Trophoblast cell (in vitro differentiated cells and primary cell): ENCODE measurements at regions not wholly inside any gene's neighbourhood (a gene's known extent, or its start where the extent isn't known, plus 50 kb on each side); places are given as distances from the start of the nearest gene placed in this dataset.

Source experiments
- DNase-seq, 2 donors: peaks; one replicate each; pipeline ENCODE4 v3.0.0-alpha.2; 2016
- H2AFZ ChIP-seq: 2 replicates; pipeline ENCODE4 v1.6.1; 2013; ENCODE audit warnings: low read length, moderate library complexity, mild to moderate bottlenecking; ENCODE audit not compliant: insufficient read depth, poor library complexity
- H2AK5ac ChIP-seq: 2 replicates; pipeline ENCODE4 v1.6.1; 2013; ENCODE audit warnings: mild to moderate bottlenecking, low read length
- H2BK120ac ChIP-seq: 2 replicates; pipeline ENCODE4 v1.6.1; 2013; ENCODE audit warnings: low read length, mild to moderate bottlenecking, moderate library complexity; ENCODE audit not compliant: insufficient read depth, poor library complexity
- H2BK12ac ChIP-seq: 2 replicates; pipeline ENCODE4 v1.6.1; 2013; ENCODE audit warnings: mild to moderate bottlenecking, low read length, moderate library complexity
- H2BK5ac ChIP-seq: 2 replicates; pipeline ENCODE4 v1.6.1; 2013; ENCODE audit warnings: low read length, low read depth, moderate library complexity, mild to moderate bottlenecking; ENCODE audit not compliant: poor library complexity
- H3K14ac ChIP-seq: 2 replicates; pipeline ENCODE4 v1.6.1; 2013; ENCODE audit warnings: mild to moderate bottlenecking, low read length
- H3K18ac ChIP-seq: 2 replicates; pipeline ENCODE4 v1.6.1; 2013; ENCODE audit warnings: mild to moderate bottlenecking, low read length
- H3K23ac ChIP-seq: 2 replicates; pipeline ENCODE4 v1.6.1; 2013; ENCODE audit warnings: low read length
- H3K27ac ChIP-seq: 2 replicates; pipeline ENCODE4 v1.5.1; 2013; ENCODE audit warnings: low read depth, mild to moderate bottlenecking, inconsistent platforms, low read length, moderate library complexity
- H3K27me3 ChIP-seq: 2 replicates; pipeline ENCODE4 v1.6.1; 2013; ENCODE audit warnings: inconsistent platforms, mild to moderate bottlenecking, low read length, moderate library complexity; ENCODE audit not compliant: insufficient read depth
- H3K36me3 ChIP-seq, 2 experiments: 1 replicate in 1 of 2; 2 replicates in 1 of 2; pipeline ENCODE4 v1.6.1; 2013; ENCODE audit warnings: low read length in 2 of 2, mild to moderate bottlenecking in 2 of 2, moderate library complexity in 1 of 2; ENCODE audit not compliant: insufficient read depth in 2 of 2, control insufficient read depth in 1 of 2
- H3K4ac ChIP-seq: 2 replicates; pipeline ENCODE4 v1.6.1; 2013; ENCODE audit warnings: low read depth, mild to moderate bottlenecking, low read length, moderate library complexity
- H3K4me1 ChIP-seq, 2 experiments: 1 replicate in 1 of 2; 2 replicates in 1 of 2; pipeline ENCODE4 v1.6.1; 2013; ENCODE audit warnings: low read length in 2 of 2, mild to moderate bottlenecking in 2 of 2, moderate library complexity in 1 of 2; ENCODE audit not compliant: insufficient read depth in 2 of 2, control insufficient read depth in 1 of 2
- H3K4me2 ChIP-seq: 2 replicates; pipeline ENCODE4 v1.6.1; 2013; ENCODE audit warnings: inconsistent platforms, mild to moderate bottlenecking, low read length, moderate library complexity
- H3K4me3 ChIP-seq: 2 replicates; pipeline ENCODE4 v1.5.1; 2013; ENCODE audit warnings: mild to moderate bottlenecking, low read depth, low read length, inconsistent platforms
- H3K79me1 ChIP-seq: one replicate; pipeline ENCODE4 v1.6.1; 2013; ENCODE audit warnings: low read length
- H3K79me2 ChIP-seq: 2 replicates; pipeline ENCODE4 v1.6.1; 2013; ENCODE audit warnings: low read length, mild to moderate bottlenecking; ENCODE audit not compliant: control insufficient read depth, insufficient read depth, poor library complexity
- H3K9ac ChIP-seq: 2 replicates; pipeline ENCODE4 v1.6.1; 2013; ENCODE audit warnings: mild to moderate bottlenecking, low read length
- H3K9me3 ChIP-seq: 2 replicates; pipeline ENCODE4 v1.6.1; 2013; ENCODE audit warnings: low read depth, mild to moderate bottlenecking, control low read depth, inconsistent platforms, low read length; ENCODE audit not compliant: insufficient read depth
- H4K12ac ChIP-seq: 2 replicates; pipeline ENCODE4 v1.6.1; 2013; ENCODE audit warnings: low read depth, mild to moderate bottlenecking, low read length, moderate library complexity
- H4K8ac ChIP-seq: 2 replicates; pipeline ENCODE4 v1.6.1; 2013; ENCODE audit warnings: low read depth, mild to moderate bottlenecking, low read length, moderate library complexity
- H4K91ac ChIP-seq: one replicate; pipeline ENCODE4 v1.6.1; 2013; ENCODE audit warnings: low read depth, mild to moderate bottlenecking, low read length, moderate library complexity
- WGBS: extraction: QIAGEN DNeasy Blood & Tissue Kit; methylation state at CpG from one replicate; pipeline ENCODE4 v1.1.7; 2013; ENCODE audit warnings: missing lambda C conversion rate; ENCODE audit not compliant: insufficient read length, insufficient coverage; ENCODE audit errors: extremely low coverage; 5-methylcytosine and 5-hydroxymethylcytosine counted together

- H3K23ac ChIP-seq = no peak overlapping the region
- no peak overlapping the region for H2AFZ ChIP-seq
- H3K79me1 ChIP-seq = no peaks in the 10 kb centered on the region
- H4K12ac ChIP-seq = no peak overlapping the region
- no peak overlapping the region for H2AK5ac ChIP-seq
- H4K91ac ChIP-seq = no peak overlapping the region
- no peak overlapping the region for H2BK5ac ChIP-seq
- H3K4me1 ChIP-seq = no peaks in the 10 kb centered on the region
- no peak overlapping the region for H3K14ac ChIP-seq
- H3K9me3 ChIP-seq = no peaks in the 10 kb centered on the region
- no peak overlapping the region for H3K9ac ChIP-seq
- no peak overlapping the region for H3K4me2 ChIP-seq
- no peak overlapping the region for H3K27ac ChIP-seq
- no peak overlapping the region for H4K8ac ChIP-seq
- no peaks in the 10 kb centered on the region for H3K27me3 ChIP-seq
- no peaks in the 10 kb centered on the region for H3K79me2 ChIP-seq
- H3K36me3 ChIP-seq = no peaks in the 10 kb centered on the region
- H2BK12ac ChIP-seq = no peak overlapping the region
- no peak overlapping the region for H2BK120ac ChIP-seq
- no peak overlapping the region for H3K4me3 ChIP-seq
- H3K18ac ChIP-seq = no peak overlapping the region
- WGBS = no CpG with 5 or more reads among the region's 1 CpG
- DNase-seq = no peak
- H3K4ac ChIP-seq = no peak overlapping the region
Observed at GRCh38 chr2:147255812-147256211, 589.0 kb upstream of the ACVR2A start.

GRCh38 chr2:147250652-147251356 is 594.0 kb upstream of the ACVR2A start:
- H3K14ac ChIP-seq = no peak overlapping the region
- no peak overlapping the region for H4K8ac ChIP-seq
- H3K27me3 ChIP-seq = no peaks in the 10 kb centered on the region
- H2BK120ac ChIP-seq = no peak overlapping the region
- H3K79me1 ChIP-seq = no peaks in the 10 kb centered on the region
- H3K4me2 ChIP-seq = no peak overlapping the region
- H3K36me3 ChIP-seq = no peaks in the 10 kb centered on the region
- H3K27ac ChIP-seq = no peak overlapping the region
- no CpG with 5 or more reads among the region's 2 CpGs for WGBS
- H3K23ac ChIP-seq = no peak overlapping the region
- no peak overlapping the region for H3K9ac ChIP-seq
- H2AFZ ChIP-seq = no peak overlapping the region
- H3K79me2 ChIP-seq = no peaks in the 10 kb centered on the region
- H3K18ac ChIP-seq = no peak overlapping the region
- H3K4me3 ChIP-seq = no peak overlapping the region
- no peak overlapping the region for H4K91ac ChIP-seq
- H2AK5ac ChIP-seq = no peak overlapping the region
- H2BK12ac ChIP-seq = no peak overlapping the region
- H3K9me3 ChIP-seq = no peaks in the 10 kb centered on the region
- H3K4me1 ChIP-seq = no peaks in the 10 kb centered on the region
- no peak overlapping the region for H3K4ac ChIP-seq
- no peak overlapping the region for H2BK5ac ChIP-seq
- no peak for DNase-seq
- no peak overlapping the region for H4K12ac ChIP-seq

- H3K4me3 ChIP-seq = no peak overlapping the region
- H3K4me2 ChIP-seq = no peak overlapping the region
- WGBS = no CpG with 5 or more reads among the region's 2 CpGs
- no peak overlapping the region for H3K27ac ChIP-seq
- DNase-seq = no peak
- H3K14ac ChIP-seq = no peak overlapping the region
- no peak overlapping the region for H3K18ac ChIP-seq
- no peak overlapping the region for H2BK5ac ChIP-seq
- no peak overlapping the region for H2BK12ac ChIP-seq
- H3K23ac ChIP-seq = no peak overlapping the region
- no peak overlapping the region for H2BK120ac ChIP-seq
- H4K8ac ChIP-seq = no peak overlapping the region
- H3K4ac ChIP-seq = no peak overlapping the region
- no peak overlapping the region for H3K9ac ChIP-seq
- no peak overlapping the region for H2AK5ac ChIP-seq
- no peaks in the 10 kb centered on the region for H3K79me1 ChIP-seq
- H3K4me1 ChIP-seq = no peaks in the 10 kb centered on the region
- H4K12ac ChIP-seq = no peak overlapping the region
- no peaks in the 10 kb centered on the region for H3K9me3 ChIP-seq
- H4K91ac ChIP-seq = no peak overlapping the region
- H3K79me2 ChIP-seq = no peaks in the 10 kb centered on the region
- no peak overlapping the region for H2AFZ ChIP-seq
- H3K36me3 ChIP-seq = no peaks in the 10 kb centered on the region
- H3K27me3 ChIP-seq = no peaks in the 10 kb centered on the region
Observed at GRCh38 chr2:147247749-147248148, 597.1 kb upstream of the ACVR2A start.

- Histone ChIP-seq H3K4me1 (no peaks in the 10 kb centered on the region), H2BK12ac (no peak overlapping the region), H4K91ac (no peak overlapping the region), H3K4me2 (no peak overlapping the region), H3K9ac (no peak overlapping the region), H3K18ac (no peak overlapping the region), H3K14ac (no peak overlapping the region), H3K79me1 (no peaks in the 10 kb centered on the region), H4K12ac (no peak overlapping the region), H3K4ac (no peak overlapping the region), H4K8ac (no peak overlapping the region), H3K79me2 (no peaks in the 10 kb centered on the region), H2AK5ac (no peak overlapping the region), H3K27me3 (no peaks in the 10 kb centered on the region), H2BK120ac (no peak overlapping the region), H2BK5ac (no peak overlapping the region), H3K4me3 (no peak overlapping the region), H3K36me3 (no peaks in the 10 kb centered on the region), H3K9me3 (no peaks in the 10 kb centered on the region), H2AFZ (no peak overlapping the region), H3K23ac (no peak overlapping the region), H3K27ac (no peak overlapping the region)
- DNase-seq = no peak
Observed at GRCh38 chr2:147242445-147242844, 602.4 kb upstream of the ACVR2A start.
